Heart left ventricle (tissue), 13 donors: ENCODE measurements at regions not wholly inside any gene's neighbourhood (a gene's known extent, or its start where the extent isn't known, plus 50 kb on each side); places are given as distances from the start of the nearest gene placed in this dataset.

ENCODE experiments used
- CTCF ChIP-seq, 12 donors: fragments of 200-600 bp; sonication (generic) in 4 of 12; IDR thresholded peaks; one replicate each; pipeline versions ENCODE4 v1.5.0 to v1.8.0; 2018 to 2022; ENCODE audit warnings: antibody characterized with exemption in 12 of 12, mild to moderate bottlenecking in 5 of 12
- POLR2A ChIP-seq, 2 donors: fragments of 450-650 bp; IDR thresholded peaks; one replicate each; pipeline ENCODE4 v1.6.1; 2017; ENCODE audit warnings: antibody characterized with exemption in 2 of 2, mild to moderate bottlenecking in 2 of 2, moderate library complexity in 2 of 2
- donor health status: ischemic (EF 13 %, LVEDD 7.1; RV severe dilation, severe dysfunction).
- donor health status: DM: no; HTN: yes; CAD: no.
- donor health status: DM: no; HTN: no; CAD: no.
- donor health status: ischemic (EF 25% LVEDD 6.9; RV normal size, moderate dysfunction).
- donor health status: ischemic (EF 25% LVEDD 5.7; RV mildly dilated, moderate dysfunction).
- donor health status: ischemic (EF 35%, LVEDD 5.7; RV mildly dilated, moderate dysfunction).
- donor health status: nonischemic (EF 11% LVEDD 7.7; RV severe dilation, severe dysfunction).
- donor health status: DM: yes; HTN: yes; CAD: no.
- donor health status: PGD.
- donor health status: ischemic (EF 29% LVEDD 5.4; RV normal size, mild dysfunction).
- donor health status: nonischemic (EF 23%, LVEDD 6.1; RV moderate dilation, normal function).

- TF ChIP-seq CTCF (IDR thresholded peaks at IDR 0.05) (no peak), POLR2A (IDR thresholded peaks at IDR 0.05) (no peak)
These were observed 263.5 kb downstream of the TAF11L14 start for GRCh38 chr5:17897776-17898175.
